GM18498 (cell line): ENCODE measurements at regions not wholly inside any gene's neighbourhood (a gene's known extent, or its start where the extent isn't known, plus 50 kb on each side); places are given as distances from the start of the nearest gene placed in this dataset.

ENCODE experiments used
- ATAC-seq: cut with Tn5 transposase; IDR thresholded peaks from one replicate; pipeline ENCODE4 v1.9.1; 2021; ENCODE audit warnings: mild to moderate bottlenecking, moderate library complexity; ENCODE audit not compliant: unreplicated experiment

- no peak for ATAC-seq
Measured at GRCh38 chr18:45413180-45413836, 202.0 kb upstream of the SLC14A2 start.

GRCh38 chr18:45415614-45416013 lies 199.7 kb upstream of the SLC14A2 start:
- no peak for ATAC-seq

DNA sequence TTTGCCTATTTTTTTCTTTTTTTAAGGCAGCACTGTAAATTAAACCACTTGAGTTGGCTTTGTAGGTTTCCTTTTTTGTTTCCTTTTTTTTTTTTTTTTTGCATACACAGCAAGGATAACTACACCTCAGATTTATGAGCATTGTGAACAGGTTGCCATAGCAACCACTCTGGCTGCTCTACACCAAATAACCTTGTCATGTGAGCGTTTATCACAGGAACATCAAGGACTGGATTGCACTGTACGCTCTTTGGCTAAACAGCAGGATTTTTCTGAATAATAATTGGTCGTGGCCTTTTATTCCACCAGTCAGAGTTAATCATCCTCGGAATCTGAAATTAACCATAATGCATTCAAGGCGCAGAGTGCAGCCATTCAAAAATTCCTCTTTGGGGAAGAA lies 199.1 kb upstream of the SLC14A2 start:
- no peak for ATAC-seq

- ATAC-seq = no peak
Measured at GRCh38 chr18:45417392-45417791, 197.9 kb upstream of the SLC14A2 start.

- ATAC-seq = no peak
Measured at GRCh38 chr18:45423659-45424058, 191.6 kb upstream of the SLC14A2 start.

- no peak for ATAC-seq
Measured at GRCh38 chr18:45430041-45430440, 185.2 kb upstream of the SLC14A2 start.

GRCh38 chr18:45435810-45436209 lies 179.5 kb upstream of the SLC14A2 start:
- no peak for ATAC-seq

- ATAC-seq = no peak
Measured at GRCh38 chr18:45437366-45437765, 177.9 kb upstream of the SLC14A2 start.

GRCh38 chr18:45439851-45440645 lies 175.2 kb upstream of the SLC14A2 start:
- no peak for ATAC-seq

- no peak for ATAC-seq
Measured at GRCh38 chr18:45441110-45441847, 174.0 kb upstream of the SLC14A2 start.

GRCh38 chr18:45444040-45444439 lies 171.2 kb upstream of the SLC14A2 start:
- ATAC-seq = no peak

DNA sequence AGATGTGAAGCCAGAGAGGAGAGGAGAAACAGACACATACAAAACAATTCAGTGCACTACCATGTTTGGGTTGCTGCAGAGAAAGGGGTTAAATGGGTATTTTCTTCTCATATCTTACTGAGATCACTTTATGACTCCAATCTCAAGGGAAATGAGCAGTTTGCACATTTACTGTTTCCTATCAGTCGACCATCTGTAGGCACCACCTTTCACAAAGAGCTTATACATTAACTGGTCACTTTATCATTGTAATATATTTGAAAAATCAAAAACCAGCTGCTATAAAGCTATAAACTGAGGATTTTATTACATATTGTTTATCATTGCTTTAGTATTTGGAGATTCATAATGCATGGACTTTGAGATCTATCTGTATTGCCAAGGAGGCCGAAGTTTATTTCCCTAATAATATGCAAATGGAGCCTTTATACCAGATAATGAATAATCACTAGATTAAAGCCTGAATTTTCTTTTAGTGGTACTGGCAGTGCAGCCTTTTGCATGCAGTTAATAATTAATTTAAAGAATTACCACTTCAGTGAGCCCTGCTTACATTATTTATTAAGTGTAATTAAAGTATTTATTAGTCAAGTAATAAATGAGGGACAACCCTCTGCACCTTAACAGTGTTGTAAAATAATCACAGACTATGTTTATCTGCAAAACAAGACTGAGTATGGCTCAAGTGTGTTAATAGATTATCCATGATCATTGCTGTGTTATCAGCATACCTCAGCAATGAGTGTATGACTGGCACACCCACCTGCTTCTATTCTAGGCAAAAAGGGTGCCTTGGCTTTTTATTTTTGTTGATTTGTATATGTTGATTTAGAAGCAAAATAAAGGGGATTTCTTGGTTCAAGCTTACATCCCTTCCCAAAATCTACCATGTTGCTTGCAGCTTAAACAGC lies 167.7 kb upstream of the SLC14A2 start:
- no peak for ATAC-seq

- no peak for ATAC-seq
Measured at GRCh38 chr18:45448871-45449270, 166.4 kb upstream of the SLC14A2 start.

DNA sequence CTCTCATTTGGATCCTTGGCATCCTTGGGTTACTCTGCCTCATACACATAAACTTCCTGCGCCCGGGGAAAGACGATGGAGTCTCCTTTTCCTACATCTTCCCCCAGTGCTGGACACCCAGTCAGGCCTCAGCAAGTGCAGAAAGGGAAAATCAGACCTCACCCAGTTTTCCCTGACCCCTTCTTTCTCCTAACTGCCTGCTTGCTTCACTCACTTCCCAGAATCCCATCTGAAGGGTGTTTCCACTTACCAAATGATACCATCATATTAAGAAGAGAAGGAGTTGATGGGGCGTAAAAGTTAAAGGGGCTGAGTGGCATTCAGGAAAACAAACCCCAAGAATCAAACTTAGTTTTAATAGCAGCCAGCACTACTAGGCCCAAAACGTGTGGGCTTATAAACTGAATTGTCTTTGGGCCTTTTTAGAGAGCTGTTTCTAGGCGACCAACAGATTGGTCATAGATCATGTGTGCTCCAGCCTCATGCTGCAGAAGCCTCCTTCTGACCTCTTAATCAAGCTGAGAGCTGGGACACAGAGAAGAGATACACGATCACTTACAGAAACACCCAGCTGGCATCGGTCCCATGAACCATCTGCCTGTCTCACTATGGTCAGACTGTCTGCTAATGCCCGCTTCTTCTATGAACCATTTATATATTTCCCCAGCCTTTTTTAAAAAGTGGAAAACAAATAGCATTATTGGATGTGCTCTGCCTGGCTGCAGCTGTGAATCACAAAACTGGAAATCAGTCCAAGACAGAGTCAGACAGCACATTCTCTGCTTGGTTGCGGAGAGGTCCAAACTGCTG lies 165.7 kb upstream of the SLC14A2 start:
- ATAC-seq = no peak

DNA sequence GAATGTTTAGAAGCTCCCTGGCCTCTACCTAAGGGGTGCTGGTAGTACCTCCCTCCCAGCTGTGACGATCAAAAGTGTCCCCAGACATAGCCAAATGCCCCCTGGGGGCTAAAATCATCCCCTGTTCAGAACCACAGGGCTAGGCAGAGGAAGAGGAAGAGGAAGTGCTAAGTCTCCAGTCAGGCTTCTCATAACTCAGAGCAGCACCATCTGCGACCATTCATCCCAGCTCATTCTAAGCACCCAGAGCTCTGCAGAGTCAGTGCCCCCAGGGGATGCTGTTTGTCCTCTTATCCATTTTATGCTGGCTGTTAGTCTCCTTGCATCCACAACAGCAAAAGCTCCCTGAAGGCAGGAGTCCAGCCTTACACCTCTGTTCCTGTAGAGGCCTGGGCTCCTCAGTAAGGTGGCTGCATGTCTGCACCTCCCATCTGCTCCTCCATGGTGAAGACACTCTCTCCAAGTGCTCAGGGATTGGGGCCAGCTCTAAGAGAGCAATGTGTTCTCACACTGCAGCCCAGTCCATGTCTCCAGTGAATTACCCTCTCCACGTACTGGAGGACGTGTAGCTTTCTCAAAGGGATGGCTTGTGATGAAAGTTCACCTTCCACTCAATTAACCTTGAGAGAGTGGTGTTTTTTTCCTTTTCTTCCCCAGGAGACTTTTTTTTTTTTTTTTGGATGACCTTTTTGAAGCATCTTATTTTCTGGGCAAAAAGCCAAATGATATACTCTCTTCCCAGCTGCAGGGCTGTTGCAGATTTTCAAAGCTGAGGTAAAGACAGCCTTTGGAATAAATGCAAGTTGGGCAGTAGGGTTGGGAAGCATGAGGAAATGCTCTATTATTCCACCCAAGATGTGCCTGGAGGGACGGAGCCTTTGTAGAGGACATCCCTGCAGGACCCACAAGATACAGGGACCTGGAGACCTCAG lies 158.9 kb upstream of the SLC14A2 start:
- no peak for ATAC-seq

DNA sequence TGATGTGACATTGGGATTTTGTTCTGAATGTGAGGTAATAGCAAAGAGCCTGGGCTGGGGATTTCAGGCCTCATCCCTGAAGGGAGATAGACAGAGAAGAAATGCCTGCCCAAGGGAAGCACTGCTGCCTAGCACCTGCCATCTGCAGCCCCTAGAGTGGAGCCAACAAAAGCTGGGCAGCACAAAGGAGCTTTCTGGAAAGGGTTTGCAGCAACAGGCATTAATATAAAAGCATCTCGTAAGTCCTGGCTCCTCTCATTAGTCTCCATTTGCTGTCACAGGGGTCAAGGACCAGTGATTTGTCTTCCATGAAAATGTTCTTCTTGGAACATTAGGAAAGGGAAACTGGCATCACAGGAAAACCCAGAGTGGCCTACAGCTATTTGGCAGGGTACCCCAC lies 157.2 kb upstream of the SLC14A2 start:
- no peak for ATAC-seq

DNA sequence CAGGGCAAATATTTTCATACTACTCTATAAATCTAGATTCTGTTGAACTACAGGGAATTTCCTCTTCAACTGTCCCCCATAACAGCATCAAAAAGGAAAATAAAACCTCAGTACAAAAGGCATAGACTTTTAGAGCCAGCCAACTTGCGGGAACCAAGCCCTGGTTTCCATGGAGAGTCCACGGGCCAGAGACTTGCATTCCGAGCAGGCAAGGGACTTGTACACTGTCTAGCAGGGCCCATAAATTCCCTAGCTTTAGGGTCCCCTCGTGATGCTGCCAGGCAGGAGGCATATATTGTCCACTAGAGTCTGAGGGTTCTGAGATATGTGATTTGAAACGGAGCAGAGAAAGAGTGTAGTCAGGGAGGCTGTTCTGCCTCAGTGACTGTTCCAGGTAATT lies 153.1 kb upstream of the SLC14A2 start:
- ATAC-seq = no peak

- ATAC-seq = no peak
Measured at GRCh38 chr18:45463451-45463850, 151.8 kb upstream of the SLC14A2 start.

GRCh38 chr18:45464619-45465018 lies 150.7 kb upstream of the SLC14A2 start:
- ATAC-seq = no peak
